H4 (cell line): ENCODE measurements at regions not wholly inside any gene's neighbourhood (a gene's known extent, or its start where the extent isn't known, plus 50 kb on each side); places are given as distances from the start of the nearest gene placed in this dataset.
"Not testable (repeated sequence)": the region's sequence is repeated elsewhere in the genome, so short reads cannot be mapped to it uniquely, and the experiment has no call there.

ENCODE experiments used
- DNase-seq: peaks from one replicate; pipeline ENCODE4 v3.0.0-alpha.2; 2015; ENCODE audit warnings: low spot score

DNA sequence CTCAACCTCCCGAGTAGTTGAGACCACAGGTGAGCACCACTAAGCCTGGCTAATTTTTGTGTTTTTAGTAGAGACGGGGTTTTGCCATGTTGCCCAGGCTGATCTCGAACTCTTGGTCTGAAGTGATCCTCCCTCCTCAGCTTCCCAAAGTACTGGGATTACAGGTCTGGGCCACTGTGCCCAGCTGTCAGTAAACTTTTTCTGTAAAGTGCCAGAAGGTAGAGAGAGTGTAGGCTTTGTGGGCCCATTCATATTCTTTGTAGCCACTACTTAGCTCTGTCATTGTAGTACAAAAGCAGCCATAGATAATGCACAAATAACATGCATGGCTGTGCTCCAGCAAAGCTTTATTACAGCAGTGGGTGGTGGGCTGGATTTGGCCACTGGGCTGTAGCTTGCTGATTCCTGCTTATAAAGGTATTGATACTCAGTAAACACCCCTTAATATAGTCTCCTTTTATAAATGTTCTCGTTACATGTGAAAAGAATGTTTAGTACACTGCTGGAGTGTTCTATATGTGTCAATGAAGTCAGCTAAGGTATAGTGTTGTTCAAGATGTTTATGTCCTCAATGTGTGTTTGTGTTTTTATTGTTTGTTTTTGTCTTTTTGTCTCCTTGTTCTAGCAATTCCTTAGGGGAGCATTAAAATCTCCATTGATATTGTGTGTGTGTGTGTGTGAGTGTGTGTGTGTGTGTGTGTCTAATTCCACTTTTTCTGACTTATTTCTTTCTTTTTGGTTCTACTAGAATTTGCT, 644.7 kb upstream of the DPP6 start:
- DNase-seq, result no peak

DNA sequence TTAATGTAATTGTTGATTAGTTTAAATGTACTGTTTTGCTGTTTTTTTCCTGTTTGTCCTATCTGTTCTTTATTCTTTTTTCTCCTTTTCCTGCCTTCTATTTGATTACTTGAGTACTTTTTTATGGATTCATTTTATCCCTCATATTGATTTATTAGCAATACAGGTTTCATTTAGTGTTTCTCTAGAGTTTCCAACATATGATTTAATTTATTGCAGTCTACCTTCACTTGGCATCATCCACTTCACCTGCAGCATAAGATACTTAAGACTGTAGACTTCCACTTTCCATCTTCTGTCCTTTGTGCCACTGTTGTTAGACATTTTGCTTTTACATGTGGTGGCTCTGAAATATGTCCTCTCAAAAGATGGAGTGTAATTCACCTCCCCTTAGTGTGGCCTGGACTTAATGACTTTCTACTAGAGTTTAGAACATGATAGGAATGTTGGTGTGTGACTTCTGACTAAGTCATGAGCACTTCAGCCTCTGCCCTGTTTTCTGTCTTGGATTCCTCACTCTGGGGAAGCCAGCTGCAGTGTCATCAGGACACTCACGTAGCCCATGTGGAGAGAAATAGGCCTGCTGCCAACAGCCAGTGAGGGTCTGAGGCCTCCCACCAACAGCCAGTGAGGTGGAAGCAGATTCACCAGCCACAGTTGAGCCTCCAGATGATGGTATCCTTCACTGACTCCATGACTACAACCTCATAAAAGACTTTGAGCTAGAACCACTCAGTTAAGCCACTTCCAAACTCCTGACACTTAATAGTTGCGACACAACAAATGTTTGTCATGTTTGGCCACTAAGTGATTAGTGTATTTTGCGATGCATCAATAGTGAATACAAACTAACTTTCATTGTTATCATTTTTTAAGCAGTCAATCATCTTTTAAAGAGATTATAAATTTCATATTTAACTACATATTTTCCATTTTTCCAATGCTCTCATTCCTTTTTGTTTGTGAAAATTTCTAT, 643.5 kb upstream of the DPP6 start:
- DNase-seq, result no peak

- not testable (repeated sequence) for DNase-seq
Observed at GRCh38 chr7:153409567-153410342, 642.4 kb upstream of the DPP6 start.

- not testable (repeated sequence) for DNase-seq
Observed at GRCh38 chr7:153410997-153411642, 641.1 kb upstream of the DPP6 start.

DNA sequence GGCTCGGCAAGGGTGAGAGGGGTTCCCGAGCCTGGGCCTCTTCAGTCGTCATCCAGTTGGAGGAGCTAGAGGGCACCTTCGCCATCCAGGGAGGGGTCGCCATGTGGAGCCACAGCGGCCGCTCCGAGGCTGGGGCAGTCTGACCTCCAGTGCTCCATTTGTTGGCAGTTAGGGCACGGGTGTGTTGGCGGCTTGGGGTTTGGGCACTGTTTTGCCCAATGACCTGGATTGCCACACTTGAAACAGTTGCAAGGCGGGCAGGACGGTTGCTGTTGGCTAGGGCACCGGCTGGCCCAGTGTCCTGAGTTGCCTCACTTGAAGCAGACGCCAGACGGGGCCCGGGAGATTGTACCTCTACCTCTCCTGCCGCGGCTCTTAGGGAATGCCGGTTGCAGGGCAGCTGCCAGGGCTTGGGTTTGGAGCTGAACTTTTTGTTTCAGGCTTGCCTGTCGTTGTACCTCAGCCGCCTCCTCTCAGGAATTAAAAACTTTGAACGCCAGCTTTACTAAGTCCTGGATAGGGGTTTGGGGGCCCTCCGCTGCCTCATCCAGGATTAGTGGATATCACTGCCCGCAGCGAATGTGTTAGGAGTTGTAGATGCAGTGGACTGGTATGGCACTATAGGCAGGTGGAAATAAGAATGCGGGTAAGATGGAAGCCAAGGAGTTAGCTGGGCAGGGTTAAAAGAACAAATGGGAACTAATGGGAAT, 639.9 kb upstream of the DPP6 start:
- not testable (repeated sequence) for DNase-seq

DNA sequence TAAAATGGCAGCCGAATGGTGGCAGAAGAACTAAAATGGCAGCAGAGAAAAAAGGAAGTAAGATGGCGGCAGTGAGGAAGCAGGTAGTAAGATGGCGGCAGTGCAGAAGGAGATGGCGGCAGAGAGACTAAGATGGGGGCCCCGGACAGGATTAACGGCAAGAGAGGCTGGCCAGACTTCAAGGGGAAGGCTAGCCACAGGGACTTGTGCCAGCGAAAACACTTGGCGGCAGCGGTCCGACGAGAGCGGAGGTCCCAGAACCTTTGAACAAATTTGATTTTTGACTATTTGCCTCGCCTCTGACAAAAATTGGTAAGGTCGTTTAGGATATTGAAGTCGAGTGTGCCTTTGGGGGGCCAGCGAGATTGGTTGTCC, 639.4 kb upstream of the DPP6 start:
- DNase-seq, result not testable (repeated sequence)

GRCh38 chr7:153413199-153413539, 639.0 kb upstream of the DPP6 start:
- DNase-seq, result no peak

DNA sequence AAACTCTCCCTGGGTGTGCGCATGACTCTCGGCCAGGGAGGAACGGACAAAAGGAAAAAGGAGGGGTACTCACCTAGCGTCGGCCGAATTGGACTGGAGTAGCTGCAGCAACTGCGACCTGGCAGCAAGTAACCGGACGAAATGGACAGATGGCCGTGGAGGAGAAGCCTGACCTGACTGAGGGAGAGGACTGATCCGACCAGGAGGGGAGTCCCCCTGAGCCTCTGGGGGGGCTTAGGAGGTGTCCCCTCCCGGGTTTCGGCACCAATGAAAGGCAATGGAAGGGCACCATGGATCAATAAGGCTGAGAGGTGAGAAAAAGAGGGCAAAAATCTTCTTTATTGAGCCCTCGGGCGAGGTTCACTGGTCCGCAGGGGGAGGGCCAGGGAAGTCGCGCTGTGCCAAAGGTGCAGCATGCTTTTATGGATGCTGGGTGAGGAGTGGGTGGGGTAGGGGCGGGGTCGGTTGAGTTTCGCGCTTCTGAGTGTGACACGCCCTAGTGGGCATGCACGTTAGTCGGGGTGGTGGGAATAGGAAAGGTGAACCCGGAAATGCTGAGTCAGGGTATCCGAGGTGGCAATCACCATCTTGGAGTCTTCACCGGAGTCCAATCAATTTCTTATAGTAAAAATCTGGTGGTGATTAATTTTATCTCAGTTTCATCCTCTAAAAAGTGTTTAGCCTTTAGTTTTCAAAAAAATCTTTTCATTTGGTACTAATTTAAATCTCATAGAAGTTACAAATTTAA, 638.5 kb upstream of the DPP6 start:
- DNase-seq, result no peak

GRCh38 chr7:153414288-153414629, 637.9 kb upstream of the DPP6 start:
- no peak for DNase-seq

DNA sequence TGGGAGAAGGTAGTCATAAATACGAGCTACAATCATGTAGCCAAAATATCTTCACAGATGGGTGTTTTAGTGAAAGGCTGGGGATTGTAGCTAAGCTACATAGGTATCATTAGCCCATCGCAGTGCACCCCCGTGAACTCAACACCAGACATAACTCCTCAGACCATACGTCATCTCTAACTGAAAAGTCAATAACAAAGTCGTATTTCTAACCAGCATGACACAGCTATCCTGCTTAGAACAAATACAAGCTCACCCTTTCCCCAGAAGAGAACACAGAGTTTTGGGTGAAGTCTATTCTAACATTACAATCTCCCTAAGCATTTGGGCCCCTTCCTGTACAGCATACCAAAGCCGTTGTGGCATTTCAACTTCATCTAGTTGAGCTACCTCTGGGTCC, 636.6 kb upstream of the DPP6 start:
- no peak for DNase-seq

DNA sequence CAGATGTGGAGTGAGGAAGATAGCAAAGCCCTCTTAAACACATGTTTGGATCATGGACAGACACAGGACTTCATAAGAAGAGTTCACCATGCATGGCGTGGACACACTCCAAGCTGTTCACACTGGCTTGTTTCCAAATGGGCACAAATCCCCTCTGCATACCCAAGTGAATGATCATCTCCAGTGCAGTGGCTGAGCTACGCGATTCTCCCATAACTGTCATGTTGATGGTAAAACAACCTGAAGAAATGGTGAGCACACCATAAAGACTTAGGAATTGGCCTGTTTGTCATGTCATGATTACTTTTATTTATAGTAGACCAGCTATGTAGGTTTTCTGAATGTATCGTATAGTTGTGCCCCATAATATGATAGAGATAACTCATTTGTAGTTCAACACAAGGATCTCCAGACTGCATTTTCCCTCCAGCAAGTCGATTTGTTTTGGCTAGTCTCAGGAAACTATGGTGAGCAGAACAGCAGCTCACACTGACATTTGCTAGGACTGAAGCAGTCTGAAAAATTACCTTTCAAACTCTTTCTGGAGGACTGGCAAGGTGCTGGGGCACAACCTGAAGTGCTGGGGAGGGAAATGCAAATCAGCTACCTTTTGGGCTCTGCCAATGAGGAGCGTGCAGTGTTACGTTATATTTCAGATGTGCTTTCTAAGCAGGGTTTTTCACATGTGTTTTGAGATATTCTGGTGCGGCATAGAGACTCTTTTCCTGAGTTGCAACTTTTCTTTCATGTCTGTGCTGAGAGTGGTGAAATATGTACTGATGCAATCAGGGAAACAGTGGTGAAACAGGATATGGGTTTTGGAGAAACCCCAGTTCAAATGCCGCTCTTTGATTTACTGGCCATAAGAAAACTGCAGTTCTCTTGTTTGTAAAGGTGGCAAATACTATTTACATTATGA, 629.6 kb upstream of the DPP6 start:
- peak; percentile 19 for DNase-seq

DNA sequence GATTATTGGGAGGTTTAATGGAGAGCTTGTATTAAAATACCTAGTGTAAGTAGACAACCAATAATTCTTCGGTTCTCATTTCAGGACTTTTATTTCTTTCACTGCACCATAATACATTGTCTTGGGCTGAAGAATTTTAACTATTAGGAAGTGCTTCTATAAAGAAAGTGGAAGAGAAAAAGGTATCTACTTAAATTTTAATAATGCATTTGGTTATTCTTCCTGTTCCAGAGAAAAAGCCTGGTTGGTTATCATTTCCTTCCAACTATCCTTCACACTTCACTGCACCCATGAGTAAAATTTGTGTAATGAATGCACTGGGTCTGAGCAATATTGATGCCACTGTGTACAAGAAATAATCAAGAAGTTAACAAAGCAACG, 629.0 kb upstream of the DPP6 start:
- DNase-seq, result no peak

GRCh38 chr7:153430931-153431330, 621.3 kb upstream of the DPP6 start:
- no peak for DNase-seq

DNA sequence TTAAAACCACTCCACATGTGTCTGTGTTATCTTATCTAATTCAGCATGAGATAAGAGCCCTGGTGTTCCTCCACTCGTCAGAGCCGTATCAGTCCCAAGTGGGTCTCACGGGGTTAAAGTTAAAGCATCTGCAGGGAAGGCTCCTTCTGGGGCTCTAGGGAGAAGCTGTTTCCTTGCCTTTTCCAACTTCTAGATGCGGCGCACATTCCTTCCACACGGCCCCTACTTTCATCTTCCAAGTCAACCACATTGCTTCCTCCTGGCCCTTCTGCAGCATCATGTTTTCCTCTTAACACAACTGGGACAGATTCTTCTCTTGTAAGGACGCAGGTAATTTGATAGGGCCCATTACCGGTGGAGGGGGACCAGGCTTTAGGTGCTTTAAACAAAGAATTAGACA, 620.1 kb upstream of the DPP6 start:
- DNase-seq, result peak; percentile 16

DNA sequence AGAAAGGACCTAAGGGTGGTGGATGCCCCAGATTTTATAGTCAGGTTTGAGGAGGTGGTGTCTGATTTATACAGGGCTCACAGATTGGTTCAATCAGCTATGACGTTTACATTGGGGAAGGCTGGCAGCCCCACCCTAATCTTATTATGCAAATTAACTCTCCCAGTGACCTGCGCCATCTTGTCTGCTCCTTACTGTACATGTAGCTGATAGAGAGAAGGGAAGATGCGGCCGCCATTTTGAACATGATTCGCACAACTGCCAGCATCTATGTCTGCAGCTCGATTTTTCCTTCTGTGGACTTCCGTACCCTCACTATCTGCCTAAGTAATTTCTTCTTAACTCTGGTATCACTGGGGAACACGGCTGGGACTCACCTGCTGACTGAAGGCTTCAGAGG, 619.0 kb upstream of the DPP6 start:
- peak; percentile 27 for DNase-seq

- no peak for DNase-seq
Observed at GRCh38 chr7:153440715-153441114, 611.5 kb upstream of the DPP6 start.

- DNase-seq, result no peak
Observed at GRCh38 chr7:153443032-153443701, 609.0 kb upstream of the DPP6 start.

- no peak for DNase-seq
Observed at GRCh38 chr7:153444641-153445040, 607.6 kb upstream of the DPP6 start.

- DNase-seq, result no peak
Observed at GRCh38 chr7:153445641-153446040, 606.6 kb upstream of the DPP6 start.
